GM12878 (cell line): ENCODE measurements at regions not wholly inside any gene's neighbourhood (a gene's known extent, or its start where the extent isn't known, plus 50 kb on each side); places are given as distances from the start of the nearest gene placed in this dataset.

Experiments used
- ATAC-seq: fragments of 200-7000 bp; cut with Tn5 transposase; 3 replicates; pipeline ENCODE4 v1.9.1; 2020; ENCODE audit warnings: mild to moderate bottlenecking, moderate library complexity
- BruUV-seq: library from RNA; stranded (reverse); fragments of 400-500 nt; replicated peaks from 2 replicates; lab custom pipeline; 2021; lab: Mats Ljungman, UMichigan
- CTCF ChIA-PET: fragments of 300-600 bp; sonication (Branson Sonifier 250); formaldehyde crosslinking; extraction: SDS; loops from one replicate; lab custom pipeline; 2021; ENCODE audit warnings: inconsistent platforms; lab: Yijun Ruan, JAX
- POLR2A ChIA-PET: fragments of 350-600 bp; formaldehyde crosslinking; extraction: SDS; loops from one replicate; lab custom pipeline; 2021; ENCODE audit warnings: inconsistent platforms; lab: Charles Lee
- RAD21 ChIA-PET: fragments of 300-600 bp; sonication (Branson Sonifier 250); formaldehyde crosslinking; loops from one replicate; lab custom pipeline; 2023; ENCODE audit warnings: antibody characterized with exemption; ENCODE audit not compliant: unreplicated experiment; lab: Charles Lee
- SMC1A ChIA-PET: fragments of 300-600 bp; sonication (Branson Sonifier 250); formaldehyde crosslinking; loops from one replicate; lab custom pipeline; 2023; ENCODE audit not compliant: unreplicated experiment, uncharacterized antibody; lab: Charles Lee
- DNase-seq: peaks from one replicate; pipeline ENCODE4 v3.0.0-alpha.2; 2011; ENCODE audit warnings: low read depth, low spot score
- FAIRE-seq: peaks from 3 replicates; lab custom pipeline; 2011; peaks lifted over from hg19 to GRCh38; lab: Jason Lieb, UNC
- H2AFZ ChIP-seq: 2 replicates; pipeline ENCODE4 v1.6.0; 2011; ENCODE audit warnings: low read depth, low read length, control low read depth; ENCODE audit not compliant: control insufficient read depth
- H3K27ac ChIP-seq: 2 replicates; pipeline ENCODE4 v1.5.1; 2011; ENCODE audit warnings: control low read depth; ENCODE audit not compliant: control insufficient read depth, insufficient read depth
- H3K27me3 ChIP-seq, 2 experiments: replicated peaks in 1 of 2; 2 replicates each; pipeline versions ENCODE4 v1.6.0 to v1.6.1; 2011; ENCODE audit warnings: low read length in 1 of 2; ENCODE audit not compliant: control insufficient read depth in 2 of 2, insufficient read depth in 2 of 2
- H3K36me3 ChIP-seq, 2 experiments: 2 replicates each; pipeline ENCODE4 v1.5.1; 2011; ENCODE audit warnings: low read length in 1 of 2; ENCODE audit not compliant: control insufficient read depth in 2 of 2, insufficient read depth in 2 of 2
- H3K4me1 ChIP-seq: 2 replicates; pipeline ENCODE4 v1.6.1; 2011; ENCODE audit warnings: mild to moderate bottlenecking, low read length, moderate library complexity, mixed read lengths; ENCODE audit not compliant: control insufficient read depth, insufficient read depth
- H3K4me2 ChIP-seq: 2 replicates; pipeline ENCODE4 v1.6.0; 2011; ENCODE audit warnings: control low read depth; ENCODE audit not compliant: control insufficient read depth, insufficient read depth
- H3K4me3 ChIP-seq: fragments of 200-600 bp; sonication (generic); 2 replicates; pipeline ENCODE4 v1.5.1; 2016
- H3K79me2 ChIP-seq: 2 replicates; pipeline ENCODE4 v1.6.0; 2011; ENCODE audit warnings: low read length; ENCODE audit not compliant: control insufficient read depth, insufficient read depth
- H3K9ac ChIP-seq: 2 replicates; pipeline ENCODE4 v1.8.0; 2011; ENCODE audit warnings: low read length, control low read depth, mixed read lengths; ENCODE audit not compliant: control insufficient read depth, insufficient read depth
- H3K9me3 ChIP-seq: replicated peaks from 3 replicates; pipeline ENCODE4 v1.5.1; 2011; ENCODE audit warnings: mild to moderate bottlenecking, low read length; ENCODE audit not compliant: control insufficient read depth, insufficient read depth
- H4K20me1 ChIP-seq: 2 replicates; pipeline ENCODE4 v1.6.0; 2011; ENCODE audit not compliant: control insufficient read depth, insufficient read depth
- JUND ChIP-seq: IDR thresholded peaks from 2 replicates; pipeline ENCODE4 v1.6.1; 2012; ENCODE audit warnings: low read depth, mild to moderate bottlenecking, low read length, improper control_type of control experiment, moderate library complexity
- LARP7 ChIP-seq: fragments of 450-650 bp; IDR thresholded peaks from 2 replicates; pipeline ENCODE4 v1.6.1; 2017; ENCODE audit warnings: mild to moderate bottlenecking
- MYC ChIP-seq: IDR thresholded peaks from 2 replicates; pipeline ENCODE4 v1.6.1; 2011; ENCODE audit warnings: mild to moderate bottlenecking, low read length, moderate library complexity, inconsistent platforms; ENCODE audit not compliant: insufficient read depth, insufficient replicate concordance, insufficient read length, severe bottlenecking
- NFXL1 ChIP-seq: fragments of 450-650 bp; IDR thresholded peaks from 2 replicates; pipeline ENCODE4 v1.6.1; 2017; ENCODE audit warnings: antibody characterized with exemption, mild to moderate bottlenecking, borderline replicate concordance
- RBBP5 ChIP-seq: fragments of 200-600 bp; sonication (generic); conservative IDR thresholded peaks from 2 replicates; pipeline ENCODE4 v1.6.1; 2016
- TARDBP ChIP-seq: IDR thresholded peaks from 2 replicates; pipeline ENCODE4 v1.6.1; 2016; ENCODE audit warnings: borderline replicate concordance
- WRNIP1 ChIP-seq: IDR thresholded peaks from 2 replicates; pipeline ENCODE4 v1.6.1; 2011; ENCODE audit warnings: low read depth, low read length, improper control_type of control experiment, borderline replicate concordance
- ZNF24 ChIP-seq: fragments of 450-650 bp; IDR thresholded peaks from 2 replicates; pipeline ENCODE4 v1.6.1; 2017; ENCODE audit warnings: antibody characterized with exemption, mild to moderate bottlenecking
- whole genome bisulfite sequencing: methylation state at CpG from one replicate; pipeline ENCODE4 v1.1.6; 2016; ENCODE audit warnings: low lambda C conversion rate; ENCODE audit not compliant: insufficient replicate concordance, insufficient coverage; ENCODE audit errors: missing lambda C conversion rate; 5-methylcytosine and 5-hydroxymethylcytosine counted together
- in situ Hi-C: fragments of 300-500 bp; cut with MboI; formaldehyde crosslinking; loops from 9 replicates; pipeline ENCODE4 v1.14.3; 2018; ENCODE audit warnings: mixed read lengths
- intact Hi-C: fragments of 100-400 bp; cut with micrococcal nuclease; formaldehyde crosslinking; loops from one replicate; pipeline ENCODE4 v1.14.2; 2022; ENCODE audit not compliant: unreplicated experiment
- TF ChIP-seq, protein P1 (sequence below): IDR thresholded peaks from 2 replicates; pipeline ENCODE4 v1.6.1; 2011; ENCODE audit warnings: mild to moderate bottlenecking, low read depth, low read length, moderate library complexity; ENCODE audit not compliant: insufficient replicate concordance

DNA sequence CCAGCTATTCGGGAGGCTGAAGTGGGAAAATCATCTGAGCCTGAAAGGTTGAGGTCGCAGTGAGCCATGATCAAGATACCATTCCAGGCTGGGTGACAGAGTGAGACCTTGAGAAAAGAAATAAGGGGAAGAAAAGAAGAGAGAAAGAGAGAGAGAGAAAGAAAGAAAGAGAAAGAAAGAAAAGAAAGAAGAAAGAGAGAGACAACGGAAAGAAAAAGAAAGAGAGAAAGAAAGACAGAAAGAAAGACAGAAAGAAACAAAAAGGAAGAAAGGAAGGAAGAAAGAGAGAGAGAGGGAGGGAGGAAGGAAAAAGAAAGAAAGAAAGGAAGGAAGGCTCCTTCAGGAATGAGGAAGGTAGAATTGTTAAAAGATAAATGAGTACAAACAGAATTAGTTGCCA, 84.5 kb downstream of the RPL22L1 start:
- ATAC-seq, result no peak
- Histone ChIP-seq H3K27ac (no peak overlapping the region), H3K79me2 (no peaks in the 10 kb centered on the region), H2AFZ (no peak overlapping the region), H3K9me3 (no peaks in the 10 kb centered on the region), H3K4me3 (no peak overlapping the region), H3K9ac (no peak overlapping the region), H3K4me1 (no peaks in the 10 kb centered on the region), H3K4me2 (no peak overlapping the region), H4K20me1 (no peaks in the 10 kb centered on the region), H3K36me3 (no peaks in the 10 kb centered on the region), H3K27me3 (no peaks in the 10 kb centered on the region; a peak in 1 of 4 replicates)
- no peak for DNase-seq
- in situ Hi-C loops, result no loop called here
- intact Hi-C loops, result no loop called here
- SMC1A ChIA-PET, result no interaction called here
- WGBS, result 42% methylated on average over 3 of the region's 3 CpGs
- CTCF ChIA-PET, result no interaction called here
- TF ChIP-seq LARP7 (no peak), MYC (no peak), JUND (no peak), NFXL1 (no peak), ZNF24 (no peak), TARDBP (no peak), WRNIP1 (no peak), RBBP5 (no peak)
- TF ChIP-seq, protein P1, sequence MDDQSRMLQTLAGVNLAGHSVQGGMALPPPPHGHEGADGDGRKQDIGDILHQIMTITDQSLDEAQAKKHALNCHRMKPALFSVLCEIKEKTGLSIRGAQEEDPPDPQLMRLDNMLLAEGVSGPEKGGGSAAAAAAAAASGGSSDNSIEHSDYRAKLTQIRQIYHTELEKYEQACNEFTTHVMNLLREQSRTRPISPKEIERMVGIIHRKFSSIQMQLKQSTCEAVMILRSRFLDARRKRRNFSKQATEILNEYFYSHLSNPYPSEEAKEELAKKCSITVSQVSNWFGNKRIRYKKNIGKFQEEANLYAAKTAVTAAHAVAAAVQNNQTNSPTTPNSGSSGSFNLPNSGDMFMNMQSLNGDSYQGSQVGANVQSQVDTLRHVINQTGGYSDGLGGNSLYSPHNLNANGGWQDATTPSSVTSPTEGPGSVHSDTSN, result no peak
- no TSS peak for BruUV-seq
- FAIRE-seq, result no peak
- RAD21 ChIA-PET, result no interaction called here
- POLR2A ChIA-PET, result no interaction called here
